ENCODE measurements at regions not wholly inside any gene's neighbourhood (a gene's known extent, or its start where the extent isn't known, plus 50 kb on each side); places are given as distances from the start of the nearest gene placed in this dataset.

- Histone ChIP-seq H3K36me3 (no peaks in the 10 kb centered on the region), H3K27ac (no peak overlapping the region), H3K4me1 (no peaks in the 10 kb centered on the region), H3K9me3 (no peaks in the 10 kb centered on the region), H3K27me3 (no peaks in the 10 kb centered on the region), H3K4me3 (replicated peaks in 1 of 3) (no peak overlapping the region)
- intact Hi-C loops (cut with DNase I) = no loop called here
- no peak for DNase-seq
- no peak for TF ChIP-seq CTCF (IDR thresholded peaks at IDR 0.05)
- TF ChIP-seq POLR2A (IDR thresholded peaks at IDR 0.05) = no peak
- 39 to 55% methylated on average over 1 of the region's 1 CpG for WGBS, 2 donors
Measured at GRCh38 chr5:73318308-73318719, 130.3 kb downstream of the FOXD1 start.

GRCh38 chr5:73317523-73317922 is 131.1 kb downstream of the FOXD1 start:
- H3K4me1 ChIP-seq = no peaks in the 10 kb centered on the region
- DNase-seq = no peak
- no peak overlapping the region for H3K4me3 ChIP-seq (replicated peaks in 1 of 3)
- H3K27me3 ChIP-seq = no peaks in the 10 kb centered on the region
- H3K9me3 ChIP-seq = no peaks in the 10 kb centered on the region
- no peaks in the 10 kb centered on the region for H3K36me3 ChIP-seq
- no peak overlapping the region for H3K27ac ChIP-seq
- 40 to 78% methylated on average over 1 to 2 of the region's 2 CpGs for WGBS, 2 donors
- TF ChIP-seq CTCF (IDR thresholded peaks at IDR 0.05) = no peak
- no peak for TF ChIP-seq POLR2A (IDR thresholded peaks at IDR 0.05)
- intact Hi-C loops (cut with DNase I) = no loop called here

GRCh38 chr5:73314395-73315257 is 134.0 kb downstream of the FOXD1 start:
- no peak for DNase-seq
- Histone ChIP-seq H3K36me3 (no peaks in the 10 kb centered on the region), H3K27me3 (no peaks in the 10 kb centered on the region), H3K4me3 (replicated peaks in 1 of 3) (no peak overlapping the region), H3K4me1 (peaks cover 8 to 17% of the 10 kb centered on the region in 2 donors), H3K9me3 (no peaks in the 10 kb centered on the region), H3K27ac (no peak overlapping the region)
- intact Hi-C loops (cut with DNase I) = no loop called here
- TF ChIP-seq CTCF (IDR thresholded peaks at IDR 0.05) (no peak), POLR2A (IDR thresholded peaks at IDR 0.05) (no peak)
- WGBS, 2 donors = 85 to 88% methylated on average over 8 of the region's 8 CpGs

GRCh38 chr5:73312872-73313510 is 135.6 kb downstream of the FOXD1 start:
- 57 to 64% methylated on average over 3 of the region's 3 CpGs for WGBS, 2 donors
- H3K4me1 ChIP-seq = peaks cover 13 to 25% of the 10 kb centered on the region in 2 donors
- H3K27ac ChIP-seq = no peak overlapping the region
- H3K4me3 ChIP-seq (replicated peaks in 1 of 3) = no peak overlapping the region
- DNase-seq = no peak
- H3K27me3 ChIP-seq = no peaks in the 10 kb centered on the region
- TF ChIP-seq CTCF (IDR thresholded peaks at IDR 0.05) = no peak
- no peak for TF ChIP-seq POLR2A (IDR thresholded peaks at IDR 0.05)
- no peaks in the 10 kb centered on the region for H3K9me3 ChIP-seq
- intact Hi-C loops (cut with DNase I) = no loop called here
- H3K36me3 ChIP-seq = no peaks in the 10 kb centered on the region
